B cell (primary cell): ENCODE measurements at regions not wholly inside any gene's neighbourhood (a gene's known extent, or its start where the extent isn't known, plus 50 kb on each side); places are given as distances from the start of the nearest gene placed in this dataset.

Experiments
- EZH2 ChIP-seq: IDR thresholded peaks from 2 replicates; pipeline ENCODE4 v1.6.1; 2012; ENCODE audit warnings: borderline replicate concordance, low read depth, mild to moderate bottlenecking, moderate library complexity, low read length; ENCODE audit not compliant: insufficient read depth, poor library complexity, severe bottlenecking
- TF ChIP-seq, protein P1 (sequence below): fragments of 200-600 bp; IDR thresholded peaks from one replicate; pipeline ENCODE4 v1.8.0; 2022; ENCODE audit warnings: antibody characterized with exemption, mild to moderate bottlenecking

- TF ChIP-seq, protein P1, sequence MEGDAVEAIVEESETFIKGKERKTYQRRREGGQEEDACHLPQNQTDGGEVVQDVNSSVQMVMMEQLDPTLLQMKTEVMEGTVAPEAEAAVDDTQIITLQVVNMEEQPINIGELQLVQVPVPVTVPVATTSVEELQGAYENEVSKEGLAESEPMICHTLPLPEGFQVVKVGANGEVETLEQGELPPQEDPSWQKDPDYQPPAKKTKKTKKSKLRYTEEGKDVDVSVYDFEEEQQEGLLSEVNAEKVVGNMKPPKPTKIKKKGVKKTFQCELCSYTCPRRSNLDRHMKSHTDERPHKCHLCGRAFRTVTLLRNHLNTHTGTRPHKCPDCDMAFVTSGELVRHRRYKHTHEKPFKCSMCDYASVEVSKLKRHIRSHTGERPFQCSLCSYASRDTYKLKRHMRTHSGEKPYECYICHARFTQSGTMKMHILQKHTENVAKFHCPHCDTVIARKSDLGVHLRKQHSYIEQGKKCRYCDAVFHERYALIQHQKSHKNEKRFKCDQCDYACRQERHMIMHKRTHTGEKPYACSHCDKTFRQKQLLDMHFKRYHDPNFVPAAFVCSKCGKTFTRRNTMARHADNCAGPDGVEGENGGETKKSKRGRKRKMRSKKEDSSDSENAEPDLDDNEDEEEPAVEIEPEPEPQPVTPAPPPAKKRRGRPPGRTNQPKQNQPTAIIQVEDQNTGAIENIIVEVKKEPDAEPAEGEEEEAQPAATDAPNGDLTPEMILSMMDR, result no peak
- no peak for TF ChIP-seq EZH2
These were observed 90.7 kb downstream of the RHOU start for GRCh38 chr1:228825840-228826484.
